Stimulated activated memory B cell treated with anti-CD40 and anti-IgM and Interleukin-4, amounts not matched to agents 10 μg/mL and 1 μg/mL and 100 μg/mL, for 72 hours (primary cell): ENCODE measurements at regions not wholly inside any gene's neighbourhood (a gene's known extent, or its start where the extent isn't known, plus 50 kb on each side); places are given as distances from the start of the nearest gene placed in this dataset.

Experiments used
- ATAC-seq: fragments of 150-1000 bp; cut with Tn5 transposase; 2 replicates; pipeline ENCODE4 v1.10.0; 2021
- H3K27ac Mint-ChIP-seq: one replicate; pipeline ENCODE4 v1.8.0; 2022; ENCODE audit warnings: mild to moderate bottlenecking, mixed read lengths
- H3K27me3 Mint-ChIP-seq: one replicate; pipeline ENCODE4 v1.8.0; 2022; ENCODE audit warnings: mixed read lengths
- H3K36me3 Mint-ChIP-seq: one replicate; pipeline ENCODE4 v1.8.0; 2022; ENCODE audit warnings: mixed read lengths
- H3K4me1 Mint-ChIP-seq: one replicate; pipeline ENCODE4 v1.8.0; 2022; ENCODE audit warnings: mixed read lengths
- H3K4me3 Mint-ChIP-seq: one replicate; pipeline ENCODE4 v1.8.0; 2022; ENCODE audit warnings: mild to moderate bottlenecking, moderate library complexity, mixed read lengths
- H3K9me3 Mint-ChIP-seq: one replicate; pipeline ENCODE4 v1.8.0; 2022; ENCODE audit warnings: mixed read lengths

- Mint-ChIP-seq H3K27ac (no peak overlapping the region), H3K27me3 (no peaks in the 10 kb centered on the region), H3K4me3 (no peak overlapping the region)
Measured at GRCh38 chr5:144958002-144958401, 787.3 kb downstream of the KCTD16 start.

GRCh38 chr5:144950996-144951395, 780.3 kb downstream of the KCTD16 start:
- Mint-ChIP-seq H3K4me1 (no peaks in the 10 kb centered on the region), H3K4me3 (no peak overlapping the region), H3K27ac (no peak overlapping the region), H3K9me3 (no peaks in the 10 kb centered on the region), H3K36me3 (no peaks in the 10 kb centered on the region), H3K27me3 (no peaks in the 10 kb centered on the region)
- ATAC-seq = no peak

More at GRCh38 chr5:144958002-144958401, 787.3 kb downstream of the KCTD16 start:
- no peak for ATAC-seq
- H3K4me1 Mint-ChIP-seq = no peaks in the 10 kb centered on the region
- H3K36me3 Mint-ChIP-seq = no peaks in the 10 kb centered on the region
- peaks cover 2% of the 10 kb centered on the region for H3K9me3 Mint-ChIP-seq

- no peak overlapping the region for H3K4me3 Mint-ChIP-seq
- no peaks in the 10 kb centered on the region for H3K27me3 Mint-ChIP-seq
- H3K4me1 Mint-ChIP-seq = no peaks in the 10 kb centered on the region
- no peaks in the 10 kb centered on the region for H3K9me3 Mint-ChIP-seq
- no peaks in the 10 kb centered on the region for H3K36me3 Mint-ChIP-seq
- ATAC-seq = no peak
- no peak overlapping the region for H3K27ac Mint-ChIP-seq
Measured at GRCh38 chr5:144947023-144947422, 776.4 kb downstream of the KCTD16 start.

- Mint-ChIP-seq H3K9me3 (no peaks in the 10 kb centered on the region), H3K36me3 (no peaks in the 10 kb centered on the region), H3K4me3 (no peak overlapping the region), H3K4me1 (no peaks in the 10 kb centered on the region), H3K27me3 (no peaks in the 10 kb centered on the region), H3K27ac (no peak overlapping the region)
- ATAC-seq = no peak
Measured at GRCh38 chr5:144945503-144945902, 774.8 kb downstream of the KCTD16 start.

GRCh38 chr5:144944936-144945335, 774.3 kb downstream of the KCTD16 start:
- H3K4me3 Mint-ChIP-seq = no peak overlapping the region
- no peak overlapping the region for H3K27ac Mint-ChIP-seq
- no peaks in the 10 kb centered on the region for H3K36me3 Mint-ChIP-seq
- H3K27me3 Mint-ChIP-seq = no peaks in the 10 kb centered on the region
- H3K4me1 Mint-ChIP-seq = no peaks in the 10 kb centered on the region
- H3K9me3 Mint-ChIP-seq = no peaks in the 10 kb centered on the region
- no peak for ATAC-seq

- H3K4me3 Mint-ChIP-seq = no peak overlapping the region
- H3K9me3 Mint-ChIP-seq = peaks cover 3% of the 10 kb centered on the region
- no peaks in the 10 kb centered on the region for H3K27me3 Mint-ChIP-seq
- H3K36me3 Mint-ChIP-seq = no peaks in the 10 kb centered on the region
- H3K27ac Mint-ChIP-seq = no peak overlapping the region
- ATAC-seq = no peak
- H3K4me1 Mint-ChIP-seq = no peaks in the 10 kb centered on the region
Measured at GRCh38 chr5:144941004-144941403, 770.3 kb downstream of the KCTD16 start.

- Mint-ChIP-seq H3K27ac (no peak overlapping the region), H3K36me3 (no peaks in the 10 kb centered on the region), H3K4me3 (no peak overlapping the region), H3K9me3 (peaks cover 5% of the 10 kb centered on the region), H3K27me3 (no peaks in the 10 kb centered on the region), H3K4me1 (no peaks in the 10 kb centered on the region)
- no peak for ATAC-seq
Measured at GRCh38 chr5:144918371-144918770, 747.7 kb downstream of the KCTD16 start.

GRCh38 chr5:144915452-144915851, 744.8 kb downstream of the KCTD16 start:
- H3K27me3 Mint-ChIP-seq = no peaks in the 10 kb centered on the region
- H3K4me3 Mint-ChIP-seq = no peak overlapping the region
- H3K36me3 Mint-ChIP-seq = no peaks in the 10 kb centered on the region
- ATAC-seq = no peak
- H3K27ac Mint-ChIP-seq = no peak overlapping the region
- H3K4me1 Mint-ChIP-seq = no peaks in the 10 kb centered on the region
- peaks cover 6% of the 10 kb centered on the region for H3K9me3 Mint-ChIP-seq

- H3K4me1 Mint-ChIP-seq = no peaks in the 10 kb centered on the region
- H3K4me3 Mint-ChIP-seq = no peak overlapping the region
Measured at GRCh38 chr5:144913661-144914060, 743.0 kb downstream of the KCTD16 start.

GRCh38 chr5:144896473-144896872, 725.8 kb downstream of the KCTD16 start:
- Mint-ChIP-seq H3K27me3 (no peaks in the 10 kb centered on the region), H3K27ac (no peak overlapping the region), H3K9me3 (peaks cover 12% of the 10 kb centered on the region), H3K4me1 (no peaks in the 10 kb centered on the region), H3K36me3 (no peaks in the 10 kb centered on the region), H3K4me3 (no peak overlapping the region)
- ATAC-seq = no peak

More at GRCh38 chr5:144913661-144914060, 743.0 kb downstream of the KCTD16 start:
- H3K27ac Mint-ChIP-seq = no peak overlapping the region
- H3K9me3 Mint-ChIP-seq = peaks cover 6% of the 10 kb centered on the region
- H3K36me3 Mint-ChIP-seq = no peaks in the 10 kb centered on the region
- no peaks in the 10 kb centered on the region for H3K27me3 Mint-ChIP-seq
- ATAC-seq = no peak

- Mint-ChIP-seq H3K36me3 (no peaks in the 10 kb centered on the region), H3K27me3 (no peaks in the 10 kb centered on the region)
- no peak for ATAC-seq
Measured at GRCh38 chr5:144886668-144887067, 716.0 kb downstream of the KCTD16 start.

GRCh38 chr5:144882739-144883283, 712.1 kb downstream of the KCTD16 start:
- Mint-ChIP-seq H3K4me1 (no peaks in the 10 kb centered on the region), H3K9me3 (no peaks in the 10 kb centered on the region), H3K27me3 (no peaks in the 10 kb centered on the region), H3K4me3 (no peak overlapping the region), H3K36me3 (no peaks in the 10 kb centered on the region), H3K27ac (no peak overlapping the region)
- no peak for ATAC-seq

More at GRCh38 chr5:144886668-144887067, 716.0 kb downstream of the KCTD16 start:
- no peak overlapping the region for H3K27ac Mint-ChIP-seq
- no peak overlapping the region for H3K4me3 Mint-ChIP-seq
- no peaks in the 10 kb centered on the region for H3K4me1 Mint-ChIP-seq
- no peaks in the 10 kb centered on the region for H3K9me3 Mint-ChIP-seq

GRCh38 chr5:144880513-144880912, 709.8 kb downstream of the KCTD16 start:
- Mint-ChIP-seq H3K4me1 (no peaks in the 10 kb centered on the region), H3K27me3 (no peaks in the 10 kb centered on the region), H3K36me3 (no peaks in the 10 kb centered on the region), H3K27ac (no peak overlapping the region), H3K9me3 (peaks cover 3% of the 10 kb centered on the region), H3K4me3 (no peak overlapping the region)
- ATAC-seq = no peak

GRCh38 chr5:144876990-144877389, 706.3 kb downstream of the KCTD16 start:
- peaks cover 3% of the 10 kb centered on the region for H3K9me3 Mint-ChIP-seq
- no peak overlapping the region for H3K4me3 Mint-ChIP-seq
- no peaks in the 10 kb centered on the region for H3K36me3 Mint-ChIP-seq
- no peaks in the 10 kb centered on the region for H3K4me1 Mint-ChIP-seq
- H3K27me3 Mint-ChIP-seq = no peaks in the 10 kb centered on the region
- no peak for ATAC-seq
- H3K27ac Mint-ChIP-seq = no peak overlapping the region

GRCh38 chr5:144873076-144873475, 702.4 kb downstream of the KCTD16 start:
- Mint-ChIP-seq H3K27ac (no peak overlapping the region), H3K4me1 (no peaks in the 10 kb centered on the region), H3K36me3 (no peaks in the 10 kb centered on the region), H3K27me3 (no peaks in the 10 kb centered on the region), H3K4me3 (no peak overlapping the region), H3K9me3 (peaks cover 3% of the 10 kb centered on the region)
- ATAC-seq = no peak

GRCh38 chr5:144864118-144864517, 693.4 kb downstream of the KCTD16 start:
- Mint-ChIP-seq H3K9me3 (no peaks in the 10 kb centered on the region), H3K27me3 (no peaks in the 10 kb centered on the region), H3K4me1 (peaks cover 15% of the 10 kb centered on the region), H3K36me3 (no peaks in the 10 kb centered on the region), H3K27ac (no peak overlapping the region), H3K4me3 (no peak overlapping the region)
- ATAC-seq = peak; percentile 72

GRCh38 chr5:144857454-144857853, 686.8 kb downstream of the KCTD16 start:
- H3K27ac Mint-ChIP-seq = no peak overlapping the region
- ATAC-seq = peak; percentile 36
- H3K9me3 Mint-ChIP-seq = no peaks in the 10 kb centered on the region
- H3K4me3 Mint-ChIP-seq = no peak overlapping the region
- H3K36me3 Mint-ChIP-seq = no peaks in the 10 kb centered on the region
- H3K4me1 Mint-ChIP-seq = peaks cover 9% of the 10 kb centered on the region
- H3K27me3 Mint-ChIP-seq = no peaks in the 10 kb centered on the region
